NCI-H774 (cell line): ENCODE measurements at regions not wholly inside any gene's neighbourhood (a gene's known extent, or its start where the extent isn't known, plus 50 kb on each side); places are given as distances from the start of the nearest gene placed in this dataset.
"Not testable (repeated sequence)": the region's sequence is repeated elsewhere in the genome, so short reads cannot be mapped to it uniquely, and the experiment has no call there.

ENCODE experiments used
- DNase-seq: peaks from one replicate; lab custom pipeline; 2025; lab: John Stamatoyannopoulos, UW

GRCh38 chr18:72995558-72995957 is 127.8 kb upstream of the NETO1 start:
- no peak for DNase-seq

GRCh38 chr18:72993250-72993649 is 125.5 kb upstream of the NETO1 start:
- no peak for DNase-seq

- no peak for DNase-seq
These were observed 123.6 kb upstream of the NETO1 start for GRCh38 chr18:72991379-72991778.

- DNase-seq: not testable (repeated sequence)
These were observed 119.8 kb upstream of the NETO1 start for GRCh38 chr18:72987570-72987969.

- DNase-seq: no peak
These were observed 118.3 kb upstream of the NETO1 start for GRCh38 chr18:72986103-72986502.

GRCh38 chr18:72985686-72986085 is 117.9 kb upstream of the NETO1 start:
- DNase-seq: no peak

- DNase-seq: no peak
These were observed 116.5 kb upstream of the NETO1 start for GRCh38 chr18:72984290-72984689.

- DNase-seq: no peak
These were observed 106.1 kb upstream of the NETO1 start for GRCh38 chr18:72973841-72974240.

- no peak for DNase-seq
These were observed 97.8 kb upstream of the NETO1 start for GRCh38 chr18:72965616-72966015.

GRCh38 chr18:72958195-72958594 is 90.4 kb upstream of the NETO1 start:
- DNase-seq: not testable (repeated sequence)

- DNase-seq: no peak
These were observed 80.7 kb upstream of the NETO1 start for GRCh38 chr18:72948439-72948838.

- DNase-seq: no peak
These were observed 75.0 kb upstream of the NETO1 start for GRCh38 chr18:72942766-72943165.

- no peak for DNase-seq
These were observed 73.2 kb upstream of the NETO1 start for GRCh38 chr18:72940986-72941385.

- no peak for DNase-seq
These were observed 72.7 kb upstream of the NETO1 start for GRCh38 chr18:72940509-72940908.

GRCh38 chr18:72935744-72936143 is 68.0 kb upstream of the NETO1 start:
- DNase-seq: no peak

GRCh38 chr18:72922895-72923294 is 55.1 kb upstream of the NETO1 start:
- DNase-seq: no peak
